Fibroblast of skin of back (primary cell): ENCODE measurements at regions not wholly inside any gene's neighbourhood (a gene's known extent, or its start where the extent isn't known, plus 50 kb on each side); places are given as distances from the start of the nearest gene placed in this dataset.

ENCODE experiments used
- DNase-seq: peaks from one replicate; pipeline ENCODE4 v3.0.0-alpha.2; 2013

GRCh38 chr6:44664716-44665115 lies 277.2 kb downstream of the CDC5L start:
- peak; percentile 57 for DNase-seq

GRCh38 chr6:44665143-44665542 lies 277.6 kb downstream of the CDC5L start:
- no peak for DNase-seq

- DNase-seq = no peak
Measured at GRCh38 chr6:44665683-44666082, 278.2 kb downstream of the CDC5L start.

GRCh38 chr6:44666324-44666723 lies 278.8 kb downstream of the CDC5L start:
- no peak for DNase-seq

GRCh38 chr6:44667226-44667625 lies 279.7 kb downstream of the CDC5L start:
- DNase-seq = peak; percentile 99

- peak; percentile 46 for DNase-seq
Measured at GRCh38 chr6:44667668-44668390, 280.3 kb downstream of the CDC5L start.

- no peak for DNase-seq
Measured at GRCh38 chr6:44668391-44668930, 281.0 kb downstream of the CDC5L start.

- no peak for DNase-seq
Measured at GRCh38 chr6:44668976-44669934, 281.7 kb downstream of the CDC5L start.

- no peak for DNase-seq
Measured at GRCh38 chr6:44670146-44670545, 282.6 kb downstream of the CDC5L start.

GRCh38 chr6:44671333-44671732 lies 283.8 kb downstream of the CDC5L start:
- no peak for DNase-seq

- peak; percentile 67 for DNase-seq
Measured at GRCh38 chr6:44672086-44672485, 284.6 kb downstream of the CDC5L start.

- no peak for DNase-seq
Measured at GRCh38 chr6:44672841-44673240, 285.3 kb downstream of the CDC5L start.

- no peak for DNase-seq
Measured at GRCh38 chr6:44674226-44675155, 287.0 kb downstream of the CDC5L start.

GRCh38 chr6:44675449-44675848 lies 287.9 kb downstream of the CDC5L start:
- DNase-seq = no peak

GRCh38 chr6:44676246-44676790 lies 288.8 kb downstream of the CDC5L start:
- no peak for DNase-seq

- no peak for DNase-seq
Measured at GRCh38 chr6:44676826-44677433, 289.4 kb downstream of the CDC5L start.

- no peak for DNase-seq
Measured at GRCh38 chr6:44678252-44678935, 290.9 kb downstream of the CDC5L start.

- no peak for DNase-seq
Measured at GRCh38 chr6:44679438-44680201, 292.1 kb downstream of the CDC5L start.

GRCh38 chr6:44680202-44680720 lies 292.8 kb downstream of the CDC5L start:
- DNase-seq = no peak

GRCh38 chr6:44681761-44682160 lies 294.3 kb downstream of the CDC5L start:
- no peak for DNase-seq
